Right lobe of liver (tissue), 4 donors: ENCODE measurements at regions not wholly inside any gene's neighbourhood (a gene's known extent, or its start where the extent isn't known, plus 50 kb on each side); places are given as distances from the start of the nearest gene placed in this dataset.

Experiments used
- POLR2A ChIP-seq: fragments of 450-650 bp; IDR thresholded peaks from one replicate; pipeline ENCODE4 v1.6.1; 2017; ENCODE audit warnings: antibody characterized with exemption, mild to moderate bottlenecking
- TF ChIP-seq, protein P1 (sequence below), 4 donors: fragments of 200-600 bp in 3 of 4; fragments of 450-650 bp in 1 of 4; IDR thresholded peaks; one replicate each; pipeline versions ENCODE4 v1.5.1 to v1.8.0; 2016 to 2022; ENCODE audit warnings: antibody characterized with exemption in 4 of 4, mild to moderate bottlenecking in 2 of 4
- donor health status: DM: no; HTN: no; CAD: no.
- donor health status: DM: no; HTN: no; CAD: no.
- donor health status: DM: no; HTN: yes; CAD: no.

DNA sequence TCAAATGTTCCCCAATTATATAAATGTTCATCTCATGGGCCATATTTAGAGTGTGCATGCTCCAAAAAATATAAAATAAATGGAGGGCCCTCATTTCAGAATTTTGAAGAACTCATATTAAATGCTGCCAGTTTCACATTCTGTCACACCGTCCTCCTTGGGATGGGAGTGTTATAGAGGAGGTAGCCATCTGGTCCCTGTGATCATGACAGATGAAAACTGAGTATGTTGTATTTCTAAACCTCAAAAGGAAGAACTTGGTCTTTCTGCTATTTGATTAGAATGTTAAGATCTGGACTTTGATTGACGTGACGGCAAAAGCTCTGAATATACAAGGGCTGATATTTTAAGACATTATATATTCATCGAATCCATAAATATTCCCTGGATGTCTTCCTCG, 308.0 kb downstream of the RAPGEF2 start:
- TF ChIP-seq, protein P1, sequence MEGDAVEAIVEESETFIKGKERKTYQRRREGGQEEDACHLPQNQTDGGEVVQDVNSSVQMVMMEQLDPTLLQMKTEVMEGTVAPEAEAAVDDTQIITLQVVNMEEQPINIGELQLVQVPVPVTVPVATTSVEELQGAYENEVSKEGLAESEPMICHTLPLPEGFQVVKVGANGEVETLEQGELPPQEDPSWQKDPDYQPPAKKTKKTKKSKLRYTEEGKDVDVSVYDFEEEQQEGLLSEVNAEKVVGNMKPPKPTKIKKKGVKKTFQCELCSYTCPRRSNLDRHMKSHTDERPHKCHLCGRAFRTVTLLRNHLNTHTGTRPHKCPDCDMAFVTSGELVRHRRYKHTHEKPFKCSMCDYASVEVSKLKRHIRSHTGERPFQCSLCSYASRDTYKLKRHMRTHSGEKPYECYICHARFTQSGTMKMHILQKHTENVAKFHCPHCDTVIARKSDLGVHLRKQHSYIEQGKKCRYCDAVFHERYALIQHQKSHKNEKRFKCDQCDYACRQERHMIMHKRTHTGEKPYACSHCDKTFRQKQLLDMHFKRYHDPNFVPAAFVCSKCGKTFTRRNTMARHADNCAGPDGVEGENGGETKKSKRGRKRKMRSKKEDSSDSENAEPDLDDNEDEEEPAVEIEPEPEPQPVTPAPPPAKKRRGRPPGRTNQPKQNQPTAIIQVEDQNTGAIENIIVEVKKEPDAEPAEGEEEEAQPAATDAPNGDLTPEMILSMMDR (IDR thresholded peaks at IDR 0.05), result no peak
- no peak for TF ChIP-seq POLR2A
